GM18873 (cell line): ENCODE measurements at regions not wholly inside any gene's neighbourhood (a gene's known extent, or its start where the extent isn't known, plus 50 kb on each side); places are given as distances from the start of the nearest gene placed in this dataset.

Source experiments
- ATAC-seq: cut with Tn5 transposase; IDR thresholded peaks from one replicate; pipeline ENCODE4 v1.9.1; 2021; ENCODE audit warnings: mild to moderate bottlenecking, moderate library complexity, moderate number of reproducible peaks; ENCODE audit not compliant: unreplicated experiment, low FRiP score

- ATAC-seq: no peak
Observed at GRCh38 chr4:165610679-165611437, 232.1 kb downstream of the CPE start.

GRCh38 chr4:165612936-165613335, 234.1 kb downstream of the CPE start:
- ATAC-seq: peak; percentile 96

GRCh38 chr4:165613581-165613980, 234.8 kb downstream of the CPE start:
- ATAC-seq: no peak

GRCh38 chr4:165620913-165621312, 242.1 kb downstream of the CPE start:
- ATAC-seq: no peak

GRCh38 chr4:165621983-165622382, 243.2 kb downstream of the CPE start:
- ATAC-seq: no peak

- no peak for ATAC-seq
Observed at GRCh38 chr4:165625281-165625680, 246.5 kb downstream of the CPE start.

GRCh38 chr4:165626316-165626715, 246.7 kb upstream of the TLL1 start:
- no peak for ATAC-seq

- no peak for ATAC-seq
Observed at GRCh38 chr4:165627128-165627527, 245.9 kb upstream of the TLL1 start.

- no peak for ATAC-seq
Observed at GRCh38 chr4:165627548-165627947, 245.5 kb upstream of the TLL1 start.

GRCh38 chr4:165628572-165628971, 244.5 kb upstream of the TLL1 start:
- no peak for ATAC-seq

GRCh38 chr4:165630671-165631070, 242.4 kb upstream of the TLL1 start:
- no peak for ATAC-seq

GRCh38 chr4:165631208-165631894, 241.7 kb upstream of the TLL1 start:
- ATAC-seq: no peak

- no peak for ATAC-seq
Observed at GRCh38 chr4:165631912-165632311, 241.1 kb upstream of the TLL1 start.

GRCh38 chr4:165634766-165635165, 238.3 kb upstream of the TLL1 start:
- no peak for ATAC-seq

- no peak for ATAC-seq
Observed at GRCh38 chr4:165635381-165635780, 237.7 kb upstream of the TLL1 start.

- no peak for ATAC-seq
Observed at GRCh38 chr4:165635951-165636350, 237.1 kb upstream of the TLL1 start.

GRCh38 chr4:165651901-165652300, 221.1 kb upstream of the TLL1 start:
- no peak for ATAC-seq

GRCh38 chr4:165654556-165654955, 218.5 kb upstream of the TLL1 start:
- no peak for ATAC-seq

GRCh38 chr4:165656399-165656798, 216.6 kb upstream of the TLL1 start:
- no peak for ATAC-seq

GRCh38 chr4:165656829-165657490, 216.1 kb upstream of the TLL1 start:
- no peak for ATAC-seq

GRCh38 chr4:165662341-165662740, 210.7 kb upstream of the TLL1 start:
- no peak for ATAC-seq

- ATAC-seq: no peak
Observed at GRCh38 chr4:165663411-165663810, 209.6 kb upstream of the TLL1 start.
